Daoy (cell line): ENCODE measurements at regions not wholly inside any gene's neighbourhood (a gene's known extent, or its start where the extent isn't known, plus 50 kb on each side); places are given as distances from the start of the nearest gene placed in this dataset.
"Not testable (repeated sequence)": the region's sequence is repeated elsewhere in the genome, so short reads cannot be mapped to it uniquely, and the experiment has no call there.

Source experiments
- DNase-seq: peaks from one replicate; pipeline ENCODE4 v3.0.0-alpha.2; 2015; ENCODE audit warnings: low read depth

DNA sequence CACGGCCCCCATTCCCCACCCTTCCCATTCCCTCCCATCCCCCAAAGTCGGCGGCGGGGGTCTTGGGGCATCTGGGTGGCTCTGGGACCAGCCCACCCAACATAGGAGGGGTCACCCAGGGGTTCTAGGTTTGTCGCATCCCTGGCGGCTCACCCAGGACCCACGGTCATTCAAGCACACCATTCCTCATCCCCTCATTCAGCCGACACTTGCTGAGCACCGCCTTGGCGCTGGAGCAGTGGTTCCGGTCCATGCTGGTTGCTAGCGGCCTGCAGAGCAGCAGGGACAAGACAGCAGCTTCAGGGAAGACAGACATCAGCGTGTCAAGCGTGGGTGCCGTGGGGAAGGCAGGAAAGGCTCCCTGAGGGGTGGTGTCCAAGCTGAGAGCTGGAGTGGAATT lies 50.5 kb upstream of the OTOS start:
- DNase-seq = no peak

GRCh38 chr2:240192661-240193060 lies 52.2 kb upstream of the OTOS start:
- DNase-seq = no peak

DNA sequence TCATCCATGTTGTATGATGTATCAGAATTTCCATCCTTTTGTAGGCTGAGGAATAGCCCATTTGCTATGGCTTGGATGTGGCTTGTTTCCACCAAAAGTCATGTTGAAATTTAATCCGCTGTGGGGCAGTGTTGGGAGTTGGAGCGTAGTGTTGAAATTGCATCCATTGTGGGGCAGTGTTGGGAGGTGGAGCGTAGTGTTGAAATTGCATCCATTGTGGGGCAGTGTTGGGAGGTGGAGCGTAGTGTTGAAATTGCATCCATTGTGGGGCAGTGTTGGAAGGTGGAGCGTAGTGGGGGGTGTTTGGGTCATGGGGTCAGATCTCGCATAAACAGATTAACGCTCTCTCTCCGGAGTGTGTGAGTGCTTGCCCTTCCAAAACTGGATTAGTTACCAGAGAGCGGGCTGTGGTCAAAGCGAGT lies 53.9 kb upstream of the OTOS start:
- DNase-seq = not testable (repeated sequence)

GRCh38 chr2:240195316-240195861 lies 54.9 kb upstream of the OTOS start:
- no peak for DNase-seq

GRCh38 chr2:240196716-240197461 lies 56.4 kb upstream of the OTOS start:
- DNase-seq = no peak

DNA sequence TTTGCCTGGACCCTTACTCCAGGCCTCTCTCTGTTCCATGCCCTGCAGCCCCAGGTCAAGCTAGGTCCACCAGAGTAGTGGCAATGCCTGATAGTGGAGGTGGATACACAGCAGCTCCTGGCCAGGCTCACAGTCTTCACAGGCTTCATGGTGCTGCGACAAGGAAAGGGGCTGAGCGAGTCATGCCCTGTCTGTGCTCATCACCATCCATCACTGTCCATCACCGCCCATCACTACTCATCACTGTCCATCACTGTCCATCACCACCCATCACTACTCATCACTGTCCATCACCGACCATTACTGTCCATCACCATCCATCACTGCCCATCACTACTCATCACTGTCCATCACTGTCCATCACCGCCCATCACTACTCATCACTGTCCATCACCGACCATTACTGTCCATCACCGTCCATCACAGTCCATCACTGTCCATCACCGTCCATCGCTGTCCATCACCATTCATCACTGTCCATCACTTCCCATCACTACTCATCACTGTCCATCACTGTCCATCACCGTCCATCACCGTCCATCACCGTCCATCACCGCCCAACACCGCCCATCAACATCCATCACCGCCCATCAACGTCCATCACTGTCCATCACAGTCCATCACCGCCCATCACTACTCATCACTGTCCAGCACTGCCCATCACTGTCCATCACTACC lies 57.1 kb upstream of the OTOS start:
- no peak for DNase-seq

DNA sequence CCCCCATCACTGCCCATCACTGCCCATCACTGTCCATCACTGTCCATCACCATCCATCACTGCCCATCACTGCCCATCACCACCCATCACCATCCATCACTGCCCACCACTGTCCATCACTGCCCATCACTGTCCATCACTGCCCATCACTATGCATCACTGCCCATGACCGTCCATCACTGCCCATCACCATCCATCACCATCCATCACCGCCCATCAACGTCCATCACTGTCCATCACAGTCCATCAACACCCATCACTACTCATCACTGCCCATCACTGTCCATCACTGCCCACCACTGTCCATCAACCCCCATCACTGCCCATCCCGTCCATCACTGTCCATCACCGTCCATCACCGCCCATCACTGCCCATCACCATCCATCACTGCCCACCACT lies 57.8 kb upstream of the OTOS start:
- no peak for DNase-seq

DNA sequence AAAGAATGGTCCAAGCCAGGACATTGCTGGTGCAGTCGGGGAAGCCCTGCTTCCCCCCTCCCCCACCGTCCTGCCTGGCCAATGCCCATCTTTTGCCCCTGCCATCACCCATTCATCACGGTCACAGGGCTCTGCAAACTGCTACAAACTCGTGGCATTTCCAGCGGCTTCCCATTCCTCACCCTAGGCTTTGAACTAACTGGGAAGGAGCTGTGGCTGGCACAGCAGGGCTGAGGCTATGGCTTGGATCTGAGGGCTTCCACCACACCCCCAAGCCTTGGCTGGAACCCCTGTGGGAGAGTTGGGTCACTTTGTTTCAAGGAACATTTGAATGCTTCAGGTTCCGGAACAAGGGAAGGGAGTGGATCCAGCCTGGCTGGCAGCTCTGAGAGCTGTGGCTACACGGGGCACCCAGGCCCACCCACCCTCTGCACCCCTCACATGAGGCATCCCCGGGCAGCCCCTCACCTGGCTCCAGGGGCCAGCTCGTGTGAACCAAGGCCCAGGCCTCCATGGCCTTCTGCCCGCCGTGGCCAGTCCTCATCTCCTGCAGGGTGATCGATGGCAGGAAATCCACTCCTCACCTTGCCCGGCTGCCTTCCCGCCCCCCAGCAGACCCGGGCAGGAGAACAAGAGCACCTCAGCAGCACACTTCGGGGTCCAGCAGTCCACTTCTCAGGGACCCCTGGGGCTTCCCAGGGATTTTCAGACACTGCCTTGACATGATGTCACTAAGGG lies 58.8 kb upstream of the OTOS start:
- DNase-seq = no peak

DNA sequence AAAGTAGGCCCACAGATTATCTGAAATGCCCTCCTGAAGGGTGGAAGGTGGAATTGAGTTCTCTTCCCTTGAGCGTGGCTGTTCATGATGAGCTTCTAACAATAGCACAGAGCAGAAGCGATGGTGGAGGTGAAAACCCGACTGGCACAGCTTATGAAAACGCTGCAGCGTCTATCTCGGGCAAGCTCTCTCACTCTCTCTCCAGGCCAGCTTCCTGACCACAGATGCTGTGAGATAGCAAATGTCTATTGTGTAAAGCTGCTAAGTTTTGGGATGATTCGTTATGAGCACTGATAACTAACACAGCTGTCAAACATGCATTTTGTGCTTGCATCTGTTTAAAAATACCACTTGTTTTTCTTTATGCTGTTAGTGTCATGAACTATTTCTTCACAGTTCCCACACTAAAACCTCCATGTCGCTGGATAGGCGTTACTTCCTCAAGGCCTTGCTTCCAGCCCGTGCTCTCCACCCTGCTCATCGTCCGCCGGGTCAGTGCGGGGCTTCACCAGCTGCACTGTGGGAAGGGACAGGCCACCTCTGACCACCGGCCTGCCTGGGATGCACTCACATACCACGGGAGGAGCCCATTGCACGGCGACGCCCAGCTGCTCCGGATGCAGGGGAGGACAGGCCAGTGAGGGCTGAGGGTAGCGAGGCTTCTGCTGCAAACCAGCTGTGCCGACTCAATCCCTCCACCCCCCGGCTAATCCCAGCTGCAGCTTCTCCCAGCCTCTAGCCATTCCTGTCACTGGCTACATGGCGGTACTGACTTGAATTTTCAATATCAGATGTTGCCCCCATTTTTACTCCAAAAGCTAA lies 60.0 kb upstream of the OTOS start:
- no peak for DNase-seq

GRCh38 chr2:240201866-240202265 lies 61.4 kb upstream of the OTOS start:
- no peak for DNase-seq

GRCh38 chr2:240202586-240202985 lies 62.1 kb upstream of the OTOS start:
- DNase-seq = no peak

- no peak for DNase-seq
These were observed 62.8 kb upstream of the OTOS start for GRCh38 chr2:240203031-240203787.

GRCh38 chr2:240203788-240204270 lies 63.4 kb upstream of the OTOS start:
- DNase-seq = no peak

DNA sequence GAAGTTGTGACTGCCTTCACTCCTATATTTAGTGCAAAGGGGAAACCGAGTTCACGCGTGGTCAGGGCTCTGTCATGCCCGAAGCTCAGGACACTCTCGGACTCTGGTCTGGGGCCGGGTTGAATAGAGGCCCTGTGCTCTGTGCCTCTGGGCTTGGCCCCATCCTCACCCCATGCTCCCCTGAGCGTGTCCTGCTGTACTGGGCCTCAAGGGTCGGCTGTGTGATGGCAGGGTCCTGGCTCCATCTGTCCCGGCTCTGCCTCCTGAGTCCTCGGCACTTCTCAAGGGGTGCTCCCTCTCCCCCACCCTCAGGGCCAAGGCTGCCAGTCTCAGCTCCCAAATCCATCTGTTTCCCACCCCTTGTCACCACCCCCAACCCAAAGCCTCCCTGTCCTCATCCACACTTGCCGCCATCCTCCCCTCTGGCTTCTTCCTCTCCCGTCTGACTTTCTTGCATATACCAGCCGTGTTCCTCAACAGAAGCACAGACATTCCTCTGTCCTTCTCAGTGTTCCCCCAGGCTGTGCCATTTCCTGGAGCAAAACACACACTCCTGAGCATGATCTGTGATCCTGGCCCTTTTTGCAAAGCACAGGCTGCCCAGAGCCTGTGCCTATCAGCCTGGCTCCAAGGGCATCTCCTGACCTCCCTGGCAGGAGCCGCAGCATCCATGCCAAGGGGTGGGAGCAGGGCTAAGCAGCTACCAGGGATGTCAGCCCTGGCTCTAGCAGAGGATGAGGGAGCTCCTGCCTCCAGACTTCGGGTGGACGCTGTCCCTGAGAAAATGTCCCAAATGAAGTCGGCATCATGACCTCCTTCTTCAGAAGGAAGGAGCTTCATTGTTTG lies 64.2 kb upstream of the OTOS start:
- DNase-seq = no peak

DNA sequence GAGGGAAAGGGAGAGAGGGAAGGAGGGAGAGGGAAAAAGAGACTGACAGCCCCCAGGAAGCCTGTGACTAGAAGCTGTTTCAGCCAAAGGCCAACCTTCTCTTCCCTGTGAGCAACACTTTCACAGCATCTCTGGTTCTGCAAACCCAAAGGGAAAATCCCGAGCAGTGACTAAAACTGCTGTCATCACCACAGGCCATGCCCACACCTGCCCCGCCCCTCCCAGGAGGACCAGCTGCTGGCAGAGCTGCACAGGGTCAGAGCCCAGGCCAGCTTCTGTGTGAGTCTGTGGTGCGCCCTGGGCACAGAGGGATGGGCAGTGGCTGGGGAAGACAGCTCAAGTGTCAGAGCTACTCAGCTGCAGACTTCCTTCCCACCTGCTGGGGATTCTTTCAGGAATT lies 64.9 kb upstream of the OTOS start:
- DNase-seq = peak; percentile 93

DNA sequence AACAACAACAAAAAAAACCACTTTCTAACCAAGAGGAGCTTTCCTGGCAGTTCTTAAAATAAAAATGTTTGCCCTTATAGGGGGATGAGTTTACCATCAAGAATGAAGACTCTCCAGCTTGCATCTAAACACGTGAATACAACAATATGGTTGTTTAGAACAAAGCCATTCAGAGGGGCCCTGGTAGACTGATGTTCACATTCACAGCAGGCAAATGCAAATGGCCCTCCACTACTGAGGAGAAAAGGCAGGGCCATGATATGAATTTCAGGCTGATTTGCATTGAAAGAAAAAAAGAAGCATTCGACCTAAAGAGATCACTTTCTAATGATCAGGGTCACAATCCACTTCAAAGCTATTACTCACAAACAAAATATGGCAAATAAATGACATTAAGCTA lies 65.3 kb upstream of the OTOS start:
- DNase-seq = no peak

- DNase-seq = no peak
These were observed 66.2 kb upstream of the OTOS start for GRCh38 chr2:240206630-240207029.

- no peak for DNase-seq
These were observed 67.2 kb upstream of the OTOS start for GRCh38 chr2:240207661-240208060.

- DNase-seq = no peak
These were observed 67.6 kb upstream of the OTOS start for GRCh38 chr2:240208096-240208495.
